Upper lobe of left lung (tissue), 4 donors: ENCODE measurements at regions not wholly inside any gene's neighbourhood (a gene's known extent, or its start where the extent isn't known, plus 50 kb on each side); places are given as distances from the start of the nearest gene placed in this dataset.

Experiments
- EP300 ChIP-seq, 4 donors: sonication (generic); formaldehyde crosslinking; IDR thresholded peaks; one replicate each; pipeline ENCODE4 v1.5.1; 2017; ENCODE audit warnings: antibody characterized with exemption in 4 of 4, control low read depth in 2 of 4
- POLR2AphosphoS5 ChIP-seq, 2 donors: sonication (generic); formaldehyde crosslinking; IDR thresholded peaks; one replicate each; pipeline ENCODE4 v1.5.1; 2017; ENCODE audit warnings: antibody characterized with exemption in 2 of 2
- TF ChIP-seq, protein P1 (sequence below), 6 experiments: fragments of 450-650 bp in 4 of 6; fragments of 200-600 bp in 2 of 6; sonication (generic) in 2 of 6; IDR thresholded peaks; one replicate each; pipeline ENCODE4 v1.5.1; 2016 to 2019; ENCODE audit warnings: antibody characterized with exemption in 6 of 6

GRCh38 chr5:67693956-67694809 lies 497.6 kb upstream of the CD180 start:
- TF ChIP-seq EP300 (IDR thresholded peaks at IDR 0.05) = peak in 2 of 4 donors; percentile 71 to 92
- TF ChIP-seq, protein P1, sequence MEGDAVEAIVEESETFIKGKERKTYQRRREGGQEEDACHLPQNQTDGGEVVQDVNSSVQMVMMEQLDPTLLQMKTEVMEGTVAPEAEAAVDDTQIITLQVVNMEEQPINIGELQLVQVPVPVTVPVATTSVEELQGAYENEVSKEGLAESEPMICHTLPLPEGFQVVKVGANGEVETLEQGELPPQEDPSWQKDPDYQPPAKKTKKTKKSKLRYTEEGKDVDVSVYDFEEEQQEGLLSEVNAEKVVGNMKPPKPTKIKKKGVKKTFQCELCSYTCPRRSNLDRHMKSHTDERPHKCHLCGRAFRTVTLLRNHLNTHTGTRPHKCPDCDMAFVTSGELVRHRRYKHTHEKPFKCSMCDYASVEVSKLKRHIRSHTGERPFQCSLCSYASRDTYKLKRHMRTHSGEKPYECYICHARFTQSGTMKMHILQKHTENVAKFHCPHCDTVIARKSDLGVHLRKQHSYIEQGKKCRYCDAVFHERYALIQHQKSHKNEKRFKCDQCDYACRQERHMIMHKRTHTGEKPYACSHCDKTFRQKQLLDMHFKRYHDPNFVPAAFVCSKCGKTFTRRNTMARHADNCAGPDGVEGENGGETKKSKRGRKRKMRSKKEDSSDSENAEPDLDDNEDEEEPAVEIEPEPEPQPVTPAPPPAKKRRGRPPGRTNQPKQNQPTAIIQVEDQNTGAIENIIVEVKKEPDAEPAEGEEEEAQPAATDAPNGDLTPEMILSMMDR (IDR thresholded peaks at IDR 0.05) = no peak
- peak; percentile 69 to 76 for TF ChIP-seq POLR2AphosphoS5 (IDR thresholded peaks at IDR 0.05)
